ENCODE measurements at regions not wholly inside any gene's neighbourhood (a gene's known extent, or its start where the extent isn't known, plus 50 kb on each side); places are given as distances from the start of the nearest gene placed in this dataset.

DNA sequence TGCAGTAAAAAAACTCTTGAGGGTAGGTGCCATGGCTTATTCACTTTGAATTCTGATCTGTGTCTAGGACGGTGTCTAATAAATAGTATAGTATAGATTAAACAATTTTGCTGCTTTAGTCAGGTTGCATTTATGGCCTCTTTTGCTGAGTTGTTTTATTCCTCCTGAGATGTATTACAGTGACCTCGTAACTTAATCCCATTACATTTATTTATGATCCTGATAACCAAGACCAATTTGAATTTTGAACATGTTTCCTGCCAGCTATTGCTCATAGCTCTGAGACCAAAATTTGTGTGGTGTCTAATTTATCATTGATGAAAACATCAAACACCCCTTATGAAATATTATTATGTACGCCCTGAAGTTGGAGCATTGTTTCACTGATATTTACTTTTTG lies 381.9 kb upstream of the SEMA3C start:
- no peak overlapping the region for H3K4me3 ChIP-seq (ENCODE audit: low read depth, poor library complexity, severe bottlenecking)
- no peak for DNase-seq (ENCODE audit: low spot score in 2 of 2)
- TF ChIP-seq CTCF (IDR thresholded peaks at IDR 0.05) (no peak), POLR2A (IDR thresholded peaks at IDR 0.05) (no peak)
- 71 to 74% methylated on average over 3 of the region's 3 CpGs for WGBS, 2 donors
- intact Hi-C loops (cut with DNase I; ENCODE audit: low total_unique reads) = no loop called here

GRCh38 chr7:81299711-81300110 lies 380.9 kb upstream of the SEMA3C start:
- WGBS, 2 donors = 19 to 32% methylated on average over 3 of the region's 3 CpGs
- H3K4me3 ChIP-seq (ENCODE audit: low read depth, poor library complexity, severe bottlenecking) = no peak overlapping the region
- TF ChIP-seq POLR2A (IDR thresholded peaks at IDR 0.05) (no peak), CTCF (IDR thresholded peaks at IDR 0.05) (no peak)
- intact Hi-C loops (cut with DNase I; ENCODE audit: low total_unique reads) = no loop called here
- DNase-seq (ENCODE audit: low spot score in 2 of 2) = no peak

DNA sequence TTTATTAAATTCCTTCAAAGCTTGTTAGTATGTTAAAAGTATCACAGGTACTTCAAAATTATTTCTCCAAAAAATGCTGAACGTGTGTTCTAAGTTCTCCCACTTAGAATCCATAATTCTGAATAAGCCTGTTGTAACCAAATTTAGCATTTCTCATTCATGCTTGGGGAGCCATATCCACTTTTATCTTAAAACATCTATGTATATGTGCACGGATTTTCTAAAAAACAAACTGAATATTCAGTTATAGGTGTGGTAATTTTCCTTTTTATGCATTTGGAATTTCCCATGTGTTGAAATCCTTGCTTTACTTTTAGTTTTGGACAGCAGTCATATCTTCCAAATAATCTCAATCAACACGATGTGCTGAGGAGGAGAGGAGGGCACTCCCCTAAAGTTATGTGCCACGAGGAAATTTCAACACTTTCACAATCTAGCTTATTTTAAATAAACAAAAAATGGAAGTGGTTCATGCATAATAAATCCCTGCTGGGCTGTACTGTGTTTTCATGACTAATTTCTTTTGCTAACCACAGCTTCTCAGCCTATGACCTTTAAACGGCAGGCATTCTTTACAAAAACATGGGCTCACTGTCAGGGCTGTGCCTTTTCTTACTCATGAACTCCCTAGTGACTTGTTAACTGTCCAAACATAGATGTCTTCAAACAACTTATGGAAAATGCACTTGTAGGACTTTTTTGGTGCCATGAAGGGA lies 380.3 kb upstream of the SEMA3C start:
- WGBS, 2 donors = 11 to 12% methylated on average over 5 of the region's 5 CpGs
- DNase-seq (ENCODE audit: low spot score in 2 of 2) = peak in 1 of 2 donors; percentile 45
- H3K4me3 ChIP-seq (ENCODE audit: low read depth, poor library complexity, severe bottlenecking) = no peak overlapping the region
- TF ChIP-seq CTCF (IDR thresholded peaks at IDR 0.05) (no peak), POLR2A (IDR thresholded peaks at IDR 0.05) (no peak)
- intact Hi-C loops (cut with DNase I; ENCODE audit: low total_unique reads) = no loop called here

GRCh38 chr7:81297317-81297716 lies 378.5 kb upstream of the SEMA3C start:
- no peak overlapping the region for H3K4me3 ChIP-seq (ENCODE audit: low read depth, poor library complexity, severe bottlenecking)
- no peak for DNase-seq (ENCODE audit: low spot score in 2 of 2)
- TF ChIP-seq CTCF (IDR thresholded peaks at IDR 0.05) (no peak), POLR2A (IDR thresholded peaks at IDR 0.05) (no peak)
- intact Hi-C loops (cut with DNase I; ENCODE audit: low total_unique reads) = no loop called here
- 24 to 44% methylated on average over 2 of the region's 2 CpGs for WGBS, 2 donors

DNA sequence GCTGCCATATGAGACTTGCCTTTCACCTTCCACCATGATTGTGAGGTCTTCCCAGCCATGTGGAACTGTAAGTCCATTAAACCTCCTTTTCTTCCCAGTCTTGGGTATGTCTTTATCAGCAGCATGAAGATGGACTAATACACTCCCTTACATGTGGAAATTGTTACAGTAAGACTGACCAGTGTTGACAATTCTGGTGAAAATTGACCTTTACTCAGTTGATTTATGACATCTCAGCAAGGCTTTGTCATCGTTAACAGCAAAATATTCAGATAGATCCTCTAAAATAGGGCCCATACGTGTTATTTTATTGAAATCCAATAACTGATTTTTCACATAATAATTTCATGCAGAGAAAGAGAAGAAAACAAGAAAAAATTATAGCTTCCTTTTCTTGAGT lies 377.9 kb upstream of the SEMA3C start:
- WGBS, 2 donors = 72 to 76% methylated on average over 2 of the region's 2 CpGs
- intact Hi-C loops (cut with DNase I; ENCODE audit: low total_unique reads) = no loop called here
- TF ChIP-seq CTCF (IDR thresholded peaks at IDR 0.05) = no peak
- TF ChIP-seq POLR2A (IDR thresholded peaks at IDR 0.05) = no peak
- no peak for DNase-seq (ENCODE audit: low spot score in 2 of 2)
- no peak overlapping the region for H3K4me3 ChIP-seq (ENCODE audit: low read depth, poor library complexity, severe bottlenecking)
